ENCODE measurements at regions not wholly inside any gene's neighbourhood (a gene's known extent, or its start where the extent isn't known, plus 50 kb on each side); places are given as distances from the start of the nearest gene placed in this dataset.
"Not testable (repeated sequence)": the region's sequence is repeated elsewhere in the genome, so short reads cannot be mapped to it uniquely, and the experiment has no call there.

- in situ Hi-C loops (cut with HindIII; ENCODE audit: low sequenced_read_pairs) = no loop called here
Observed at GRCh38 chr4:12961713-12962112, 522.4 kb downstream of the RAB28 start.

DNA sequence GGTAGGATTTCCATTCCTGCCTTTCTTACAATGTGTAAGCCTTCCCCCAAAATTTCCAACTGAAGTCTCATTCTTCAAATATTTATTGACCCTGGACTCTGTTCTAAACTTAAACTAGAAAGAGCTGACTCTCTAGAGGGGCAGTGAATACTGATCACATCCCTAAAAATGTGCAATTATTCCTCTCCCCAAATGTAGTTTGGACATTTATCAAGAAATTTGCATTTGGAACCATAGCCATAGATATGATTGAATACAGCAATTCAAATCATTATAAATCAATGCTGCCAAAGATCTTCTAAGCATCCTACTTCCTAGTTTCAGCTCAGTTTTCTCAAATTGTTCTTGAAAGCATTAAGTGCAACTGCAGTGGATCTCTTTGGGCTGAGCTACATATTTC lies 525.7 kb downstream of the RAB28 start:
- in situ Hi-C loops (cut with HindIII; ENCODE audit: low sequenced_read_pairs) = no loop called here

GRCh38 chr4:12957108-12957507 lies 527.0 kb downstream of the RAB28 start:
- in situ Hi-C loops (cut with HindIII; ENCODE audit: low sequenced_read_pairs) = no loop called here

DNA sequence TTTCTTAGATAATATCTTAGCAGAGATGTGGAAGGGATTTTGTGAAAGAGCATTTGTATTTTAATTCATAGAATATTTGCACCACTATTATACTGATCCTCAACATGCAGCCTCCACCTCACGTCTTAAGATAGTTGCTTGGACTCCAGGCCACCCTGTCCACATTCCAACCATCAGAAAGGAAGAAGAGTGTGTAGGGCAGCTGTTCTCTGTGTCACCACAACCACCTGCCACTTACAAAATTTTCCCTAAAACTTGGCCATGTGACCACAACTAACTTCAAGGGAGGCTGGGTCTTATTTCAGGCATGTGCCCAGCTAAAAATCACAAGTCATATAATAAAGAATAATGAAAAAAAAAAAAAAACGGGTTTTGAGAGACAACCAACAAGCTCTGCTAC lies 528.1 kb downstream of the RAB28 start:
- in situ Hi-C loops (cut with HindIII; ENCODE audit: low sequenced_read_pairs) = no loop called here

DNA sequence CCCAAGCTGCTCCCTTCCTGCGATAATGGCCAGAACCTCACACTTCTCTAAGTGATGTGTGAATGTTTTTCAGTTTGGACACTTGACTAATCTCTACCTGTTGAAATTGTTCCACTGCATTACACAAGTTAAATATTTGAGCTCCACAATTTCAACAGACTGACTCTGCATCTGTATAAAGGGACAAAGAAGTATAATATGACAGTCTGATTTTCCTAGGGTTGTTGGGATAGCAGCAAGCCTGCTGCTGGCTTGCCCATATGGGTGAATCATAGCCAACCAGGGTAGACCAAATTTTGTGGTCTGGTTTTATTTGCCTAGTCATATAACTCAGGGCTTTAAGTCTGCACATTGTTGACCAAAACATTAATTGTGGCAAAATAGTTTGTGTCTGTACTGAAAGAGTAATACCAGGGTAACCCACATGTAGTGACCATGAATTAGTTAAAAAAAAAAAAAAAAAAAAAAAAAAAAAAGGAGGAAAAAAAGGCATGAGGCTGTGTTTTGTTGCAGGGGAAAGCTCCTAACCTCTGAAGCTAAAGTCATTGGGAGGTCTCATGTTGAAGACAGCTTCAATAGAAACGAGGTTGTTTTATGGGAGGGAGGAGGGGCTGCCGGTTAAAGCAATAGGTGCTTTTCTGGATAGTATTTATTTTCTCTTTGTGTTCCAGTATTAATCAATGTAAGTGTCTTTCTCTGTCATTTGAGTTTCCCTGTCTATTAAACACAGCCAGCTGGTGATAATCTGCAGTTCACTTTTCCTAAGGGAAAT lies 534.2 kb downstream of the RAB28 start:
- in situ Hi-C loops (cut with HindIII; ENCODE audit: low sequenced_read_pairs) = no loop called here

GRCh38 chr4:12943069-12943468 lies 541.1 kb downstream of the RAB28 start:
- in situ Hi-C loops (cut with HindIII; ENCODE audit: low sequenced_read_pairs) = no loop called here

GRCh38 chr4:12933760-12934221 lies 550.3 kb downstream of the RAB28 start:
- in situ Hi-C loops (cut with HindIII; ENCODE audit: low sequenced_read_pairs) = no loop called here

DNA sequence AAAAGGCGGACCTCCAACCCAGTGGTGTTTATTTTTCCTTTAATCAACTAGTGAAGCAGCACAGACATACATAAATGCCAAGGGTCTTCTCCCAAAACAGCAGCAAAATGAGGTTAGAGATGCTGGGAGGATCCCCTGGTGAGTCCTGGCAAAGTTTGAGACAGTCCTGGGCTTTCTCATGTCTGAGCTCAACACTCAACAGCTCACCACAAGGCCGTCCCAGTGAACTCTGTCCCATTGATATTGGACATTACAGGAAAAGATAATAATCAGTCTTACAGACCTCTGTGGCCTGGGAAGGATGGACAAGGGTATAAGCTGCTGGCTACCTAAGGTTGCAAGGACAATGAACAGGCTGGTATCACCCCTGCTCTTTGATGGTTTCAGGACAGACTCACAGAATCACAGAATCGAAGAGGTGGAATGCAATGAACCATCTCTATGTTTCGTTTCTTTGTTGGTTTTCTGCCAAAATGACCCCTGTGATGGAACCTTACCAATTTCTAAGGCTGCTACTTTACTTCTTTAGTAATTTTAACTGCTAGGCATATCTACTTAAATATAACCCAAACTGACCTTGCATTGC lies 551.8 kb downstream of the RAB28 start:
- in situ Hi-C loops (cut with HindIII; ENCODE audit: low sequenced_read_pairs) = no loop called here

DNA sequence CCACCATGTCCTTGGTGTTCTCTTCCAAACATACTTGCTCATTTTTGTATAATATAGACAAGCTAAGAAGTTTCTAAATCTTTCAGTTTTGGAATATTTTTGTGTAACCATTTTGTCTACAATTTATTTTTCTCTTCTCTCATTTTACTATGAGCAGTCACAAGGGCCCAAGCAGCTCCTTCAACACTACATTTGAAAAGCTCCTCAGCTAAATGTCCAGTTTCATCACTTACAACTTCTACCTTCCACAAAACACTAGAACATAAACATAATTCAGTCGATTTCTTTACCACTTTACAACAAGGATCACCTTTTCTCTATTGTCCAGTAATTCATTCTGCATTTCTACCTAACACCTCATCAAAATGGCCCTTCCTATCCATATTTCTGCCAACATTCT lies 554.4 kb downstream of the RAB28 start:
- in situ Hi-C loops (cut with HindIII; ENCODE audit: low sequenced_read_pairs) = no loop called here

GRCh38 chr4:12928751-12929150 lies 555.4 kb downstream of the RAB28 start:
- in situ Hi-C loops (cut with HindIII; ENCODE audit: low sequenced_read_pairs) = no loop called here

DNA sequence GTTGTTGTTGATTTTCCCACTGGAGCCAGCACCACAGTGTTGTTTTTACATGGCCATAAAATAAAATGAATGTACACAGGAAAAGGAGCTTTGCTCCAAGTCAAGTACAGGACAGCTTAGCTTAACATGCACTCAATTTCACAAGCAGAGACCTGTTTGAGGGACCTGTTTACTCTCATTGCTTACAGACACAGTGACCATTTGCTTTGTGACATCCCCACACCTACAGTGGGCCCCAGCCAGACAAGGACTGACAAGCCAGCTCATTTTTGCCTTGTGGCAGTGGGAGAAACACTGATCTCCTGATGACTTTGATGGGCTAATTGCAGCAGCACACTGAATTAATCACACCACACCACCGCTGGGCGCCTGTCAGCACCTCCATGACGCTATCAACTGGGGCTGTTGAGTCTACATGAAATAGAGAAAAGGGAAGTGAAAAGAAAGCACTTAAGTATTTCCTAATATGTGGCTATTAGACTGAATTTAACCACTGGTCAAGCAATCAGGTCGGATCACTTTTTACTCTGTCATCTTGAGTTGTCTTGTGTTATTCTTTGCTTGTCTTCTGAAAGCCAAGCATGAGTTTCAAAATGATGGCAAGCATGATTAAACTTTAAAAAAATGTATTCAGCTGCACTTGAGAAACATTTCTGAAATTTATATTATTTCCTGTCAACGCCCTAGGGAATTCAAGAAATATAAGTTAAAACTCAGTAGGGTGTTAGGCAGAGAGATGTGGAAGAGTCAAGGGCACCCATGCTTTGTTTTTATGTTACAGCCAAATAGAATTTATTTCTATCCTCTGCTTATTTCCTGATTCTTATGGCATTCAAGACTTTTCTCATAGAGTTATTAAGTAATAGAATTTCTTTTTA lies 557.7 kb downstream of the RAB28 start:
- in situ Hi-C loops (cut with HindIII; ENCODE audit: low sequenced_read_pairs) = no loop called here

DNA sequence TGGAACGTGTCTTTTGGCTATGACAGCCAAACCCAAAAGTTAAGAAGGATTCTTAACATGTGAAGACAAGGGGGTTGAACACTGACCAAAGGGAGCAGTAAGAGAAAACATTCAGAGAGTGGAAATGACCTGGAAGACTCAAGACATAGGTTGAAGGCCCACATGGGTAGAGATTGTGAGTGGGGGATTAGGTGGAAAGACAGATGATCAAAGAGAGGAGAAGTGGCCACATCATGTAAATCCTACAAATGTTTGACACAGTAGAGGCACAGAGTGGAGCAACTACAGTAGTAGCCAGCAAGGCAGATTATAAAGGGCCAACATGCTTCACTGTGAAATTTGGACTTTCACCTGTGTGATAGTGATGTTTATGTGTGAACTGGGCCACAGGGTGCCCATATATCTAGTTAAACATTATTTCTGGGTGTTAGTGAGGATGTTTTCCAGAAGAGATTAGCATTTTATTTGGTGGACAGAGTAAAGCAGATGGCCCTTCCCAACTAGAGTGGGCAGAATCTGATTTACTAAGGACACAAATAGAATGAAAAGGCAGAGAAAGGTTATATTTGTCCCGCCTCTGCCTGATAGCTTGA lies 559.3 kb downstream of the RAB28 start:
- in situ Hi-C loops (cut with HindIII; ENCODE audit: low sequenced_read_pairs) = no loop called here

- in situ Hi-C loops (cut with HindIII; ENCODE audit: low sequenced_read_pairs) = no loop called here
Observed at GRCh38 chr4:12924253-12924652, 559.9 kb downstream of the RAB28 start.

DNA sequence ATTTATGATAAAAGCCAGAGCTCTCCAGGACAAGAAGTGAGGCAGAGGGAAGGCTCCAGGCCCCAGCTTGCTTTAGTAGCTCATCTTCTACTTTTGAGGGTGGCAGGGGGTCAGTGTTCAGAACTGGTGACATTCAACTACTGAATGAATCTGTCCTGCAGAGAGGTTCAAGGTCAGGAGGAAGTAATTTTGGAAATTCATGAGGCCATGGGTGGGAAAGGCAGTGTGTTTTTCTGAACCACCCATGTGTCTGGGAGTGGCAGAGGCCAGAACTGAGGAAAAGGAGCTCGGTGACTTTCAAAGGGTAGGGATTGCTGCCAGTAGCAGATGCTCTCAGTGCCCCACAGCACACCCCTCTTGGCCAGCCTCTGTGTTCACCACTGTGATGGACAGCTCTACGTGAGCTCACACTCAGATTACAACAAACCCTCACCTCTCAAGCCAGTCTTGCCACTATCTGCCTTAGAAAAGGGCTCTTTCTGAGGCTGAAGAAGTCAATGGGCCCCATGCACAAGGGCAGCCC lies 571.2 kb downstream of the RAB28 start:
- in situ Hi-C loops (cut with HindIII; ENCODE audit: low sequenced_read_pairs) = no loop called here

DNA sequence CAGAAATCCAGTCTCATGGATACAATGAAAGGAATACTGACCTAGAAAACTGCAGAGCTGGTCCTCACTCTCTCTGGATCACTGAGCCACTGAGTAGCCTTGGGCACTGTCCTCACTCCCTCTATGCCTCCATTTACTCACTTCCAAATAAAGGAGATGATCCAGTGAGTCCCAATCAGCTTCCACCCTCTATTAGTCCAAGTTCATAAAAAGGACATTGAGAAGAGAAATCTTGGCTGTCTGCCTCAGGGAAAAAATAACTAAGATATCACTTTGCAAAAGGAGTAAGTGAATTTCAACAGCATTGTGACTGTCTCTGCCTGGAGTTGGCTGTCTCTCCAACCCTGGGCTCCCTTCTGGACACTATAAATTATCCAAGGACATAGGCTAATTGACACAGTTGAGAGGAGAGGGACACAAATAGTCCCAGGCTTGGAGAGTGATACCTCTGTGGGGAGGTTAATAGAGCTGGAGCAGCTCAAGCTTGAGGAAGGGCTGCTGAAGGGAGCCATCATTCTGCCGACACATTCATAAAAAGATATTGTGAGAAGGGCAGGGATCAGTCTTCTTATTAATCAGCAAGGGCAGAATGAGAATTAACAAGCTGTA lies 572.3 kb downstream of the RAB28 start:
- in situ Hi-C loops (cut with HindIII; ENCODE audit: low sequenced_read_pairs) = no loop called here

GRCh38 chr4:12903640-12904039 lies 580.5 kb downstream of the RAB28 start:
- in situ Hi-C loops (cut with HindIII; ENCODE audit: low sequenced_read_pairs) = not testable (repeated sequence)

GRCh38 chr4:12902735-12903134 lies 581.4 kb downstream of the RAB28 start:
- in situ Hi-C loops (cut with HindIII; ENCODE audit: low sequenced_read_pairs) = no loop called here

DNA sequence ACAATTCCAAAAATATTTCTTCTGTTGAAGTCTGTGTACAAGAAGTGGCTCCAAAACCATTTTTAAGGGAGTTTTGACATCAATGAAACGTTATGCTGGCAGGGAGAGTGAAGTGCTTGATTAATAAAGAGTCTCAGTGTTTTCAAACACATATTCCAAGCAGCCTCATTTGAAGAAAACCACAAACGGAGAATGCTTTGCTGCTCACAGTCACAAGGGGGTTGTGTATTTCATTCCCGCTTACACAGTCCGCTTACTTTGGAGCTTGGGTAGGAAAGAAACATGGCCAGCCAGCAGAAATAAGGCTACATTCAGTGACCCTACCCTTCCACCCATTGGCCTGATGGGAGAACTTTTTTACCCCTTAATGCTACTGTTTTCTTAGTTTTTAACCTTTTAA lies 586.2 kb downstream of the RAB28 start:
- in situ Hi-C loops (cut with HindIII; ENCODE audit: low sequenced_read_pairs) = no loop called here

- in situ Hi-C loops (cut with HindIII; ENCODE audit: low sequenced_read_pairs) = no loop called here
Observed at GRCh38 chr4:12894062-12894461, 590.1 kb downstream of the RAB28 start.

- in situ Hi-C loops (cut with HindIII; ENCODE audit: low sequenced_read_pairs) = no loop called here
Observed at GRCh38 chr4:12889054-12889453, 595.1 kb downstream of the RAB28 start.
